Activated B cell treated with CpG ODN at 0.5 μM for 24 hours (primary cell): ENCODE measurements at regions not wholly inside any gene's neighbourhood (a gene's known extent, or its start where the extent isn't known, plus 50 kb on each side); places are given as distances from the start of the nearest gene placed in this dataset.

Experiments
- ATAC-seq: fragments of 200-7000 bp; cut with Tn5 transposase; one replicate; pipeline ENCODE4 v1.10.0; 2021; ENCODE audit warnings: low read depth, mild to moderate bottlenecking, moderate library complexity
- CTCF ChIA-PET: fragments of 350-600 bp; sonication (Branson Sonifier 250); formaldehyde crosslinking; loops from one replicate; lab custom pipeline; 2021; ENCODE audit warnings: antibody characterized with exemption; lab: Charles Lee
- POLR2A ChIA-PET: fragments of 350-600 bp; sonication (Branson Sonifier 250); formaldehyde crosslinking; loops from one replicate; lab custom pipeline; 2021; ENCODE audit warnings: antibody characterized with exemption; lab: Charles Lee
- DNase-seq: peaks from one replicate; pipeline ENCODE4 v3.0.0; 2022
- H3K27ac Mint-ChIP-seq: one replicate; pipeline ENCODE4 v1.8.0; 2020; ENCODE audit warnings: mixed read lengths
- H3K27me3 Mint-ChIP-seq: one replicate; pipeline ENCODE4 v1.8.0; 2021; ENCODE audit warnings: mixed read lengths
- H3K36me3 Mint-ChIP-seq: one replicate; pipeline ENCODE4 v1.8.0; 2021; ENCODE audit warnings: low read depth, mixed read lengths
- H3K4me1 Mint-ChIP-seq: one replicate; pipeline ENCODE4 v1.8.0; 2021; ENCODE audit warnings: mixed read lengths
- H3K4me3 Mint-ChIP-seq: one replicate; pipeline ENCODE4 v1.8.0; 2020; ENCODE audit warnings: mild to moderate bottlenecking, mixed read lengths
- H3K9me3 Mint-ChIP-seq: one replicate; pipeline ENCODE4 v1.8.0; 2020; ENCODE audit warnings: mixed read lengths
- CTCF ChIP-seq: fragments of 200-600 bp; IDR thresholded peaks from one replicate; pipeline ENCODE4 v1.8.0; 2022; ENCODE audit warnings: antibody characterized with exemption, mild to moderate bottlenecking
- intact Hi-C: fragments of 100-400 bp; cut with micrococcal nuclease; formaldehyde crosslinking; loops from one replicate; pipeline ENCODE4 v1.15.1; 2024

- peaks cover 7% of the 10 kb centered on the region for H3K9me3 Mint-ChIP-seq
- ChIA-PET CTCF (no interaction called here), POLR2A (no interaction called here)
- DNase-seq, result no peak
- no peak overlapping the region for H3K27ac Mint-ChIP-seq
- H3K4me3 Mint-ChIP-seq, result no peak overlapping the region
- no peaks in the 10 kb centered on the region for H3K4me1 Mint-ChIP-seq
- intact Hi-C loops, result no loop called here
- TF ChIP-seq CTCF, result no peak
- no peak for ATAC-seq
- H3K36me3 Mint-ChIP-seq, result no peaks in the 10 kb centered on the region
- no peaks in the 10 kb centered on the region for H3K27me3 Mint-ChIP-seq
Measured at GRCh38 chr4:17322514-17322913, 189.4 kb downstream of the QDPR start.

DNA sequence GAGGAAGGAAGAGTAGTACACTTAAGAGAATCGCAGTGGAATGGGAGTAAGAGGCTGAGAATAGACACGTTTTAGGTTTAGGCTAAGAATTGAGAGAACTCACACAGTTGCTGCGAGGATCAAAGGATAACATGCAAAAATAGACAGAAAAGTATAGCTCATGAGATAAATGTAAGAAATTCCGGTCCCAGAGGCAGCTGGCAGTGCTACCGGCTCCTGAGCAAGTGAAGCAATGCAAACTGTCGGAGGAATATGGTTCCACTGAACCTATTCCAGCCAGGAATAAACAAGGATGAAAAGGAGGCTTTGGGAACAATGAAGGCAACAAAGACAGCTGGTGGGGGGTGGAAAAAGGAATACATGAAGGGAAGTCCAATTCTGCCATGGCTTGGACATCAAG is 191.8 kb downstream of the QDPR start:
- H3K9me3 Mint-ChIP-seq, result peaks cover 7% of the 10 kb centered on the region
- no peak overlapping the region for H3K4me3 Mint-ChIP-seq
- no peak for TF ChIP-seq CTCF
- no peaks in the 10 kb centered on the region for H3K4me1 Mint-ChIP-seq
- ChIA-PET CTCF (no interaction called here), POLR2A (no interaction called here)
- no peaks in the 10 kb centered on the region for H3K27me3 Mint-ChIP-seq
- H3K27ac Mint-ChIP-seq, result no peak overlapping the region
- DNase-seq (no peak), ATAC-seq (no peak)
- H3K36me3 Mint-ChIP-seq, result no peaks in the 10 kb centered on the region
- intact Hi-C loops, result no loop called here

- H3K9me3 Mint-ChIP-seq, result peaks cover 7% of the 10 kb centered on the region
- TF ChIP-seq CTCF, result no peak
- no peak overlapping the region for H3K4me3 Mint-ChIP-seq
- H3K4me1 Mint-ChIP-seq, result no peaks in the 10 kb centered on the region
- CTCF ChIA-PET, result no interaction called here
- intact Hi-C loops, result no loop called here
- DNase-seq (no peak), ATAC-seq (no peak)
- no peak overlapping the region for H3K27ac Mint-ChIP-seq
- no peaks in the 10 kb centered on the region for H3K27me3 Mint-ChIP-seq
- no peaks in the 10 kb centered on the region for H3K36me3 Mint-ChIP-seq
- POLR2A ChIA-PET, result no interaction called here
Measured at GRCh38 chr4:17317526-17317925, 194.4 kb downstream of the QDPR start.

DNA sequence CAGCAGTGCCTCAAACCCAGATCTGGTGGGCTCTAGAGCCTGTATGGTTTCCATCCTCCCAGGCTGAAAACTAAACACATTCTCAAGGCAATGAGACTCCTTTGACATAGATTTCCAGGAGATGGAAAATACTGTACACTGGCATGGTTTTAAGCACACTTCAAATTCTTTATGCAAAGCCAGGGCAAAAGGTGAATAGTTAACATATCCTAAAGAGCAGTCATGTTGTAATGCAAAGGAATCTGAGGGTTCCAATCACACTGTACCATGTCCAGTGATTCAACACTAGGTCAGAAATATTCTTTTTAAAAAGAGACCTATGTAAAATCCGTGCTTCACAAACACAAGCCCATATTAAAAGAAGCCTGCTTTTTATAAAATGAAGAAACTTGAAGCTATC is 195.3 kb downstream of the QDPR start:
- H3K27me3 Mint-ChIP-seq, result no peaks in the 10 kb centered on the region
- H3K4me1 Mint-ChIP-seq, result no peaks in the 10 kb centered on the region
- intact Hi-C loops, result no loop called here
- H3K9me3 Mint-ChIP-seq, result peaks cover 7% of the 10 kb centered on the region
- CTCF ChIA-PET, result no interaction called here
- no peak overlapping the region for H3K4me3 Mint-ChIP-seq
- no peak for DNase-seq
- H3K27ac Mint-ChIP-seq, result no peak overlapping the region
- H3K36me3 Mint-ChIP-seq, result no peaks in the 10 kb centered on the region
- POLR2A ChIA-PET, result no interaction called here
- TF ChIP-seq CTCF, result no peak
- no peak for ATAC-seq

GRCh38 chr4:17315459-17315858 is 196.4 kb downstream of the QDPR start:
- H3K4me3 Mint-ChIP-seq, result no peak overlapping the region
- CTCF ChIA-PET, result no interaction called here
- ATAC-seq (no peak), DNase-seq (no peak)
- H3K27me3 Mint-ChIP-seq, result no peaks in the 10 kb centered on the region
- H3K27ac Mint-ChIP-seq, result no peak overlapping the region
- no peaks in the 10 kb centered on the region for H3K4me1 Mint-ChIP-seq
- POLR2A ChIA-PET, result no interaction called here
- intact Hi-C loops, result no loop called here
- H3K9me3 Mint-ChIP-seq, result peaks cover 6% of the 10 kb centered on the region
- no peak for TF ChIP-seq CTCF
- no peaks in the 10 kb centered on the region for H3K36me3 Mint-ChIP-seq
